ENCODE measurements at regions not wholly inside any gene's neighbourhood (a gene's known extent, or its start where the extent isn't known, plus 50 kb on each side); places are given as distances from the start of the nearest gene placed in this dataset.

DNA sequence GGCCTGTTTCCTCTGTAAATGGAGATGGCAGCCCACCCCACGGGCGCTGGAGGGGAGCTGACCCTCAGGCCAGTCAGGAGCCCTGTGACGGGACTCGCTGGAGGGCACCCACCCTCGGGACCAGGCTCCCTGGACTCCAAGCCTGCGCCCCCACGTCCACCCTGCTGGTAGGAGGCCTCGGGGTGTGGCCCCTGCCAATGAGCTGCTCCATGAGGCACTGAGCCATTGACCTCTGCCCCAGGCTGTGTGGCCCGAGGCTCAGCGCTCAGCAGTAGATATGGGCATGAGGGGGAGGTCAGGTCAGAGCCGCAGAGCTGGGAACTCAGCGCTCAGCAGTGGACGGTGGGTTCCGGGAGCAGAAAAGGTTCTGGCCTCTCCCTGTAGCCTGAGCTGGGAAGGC lies 52.3 kb upstream of the EGFL7 start:
- TF ChIP-seq, protein P1, sequence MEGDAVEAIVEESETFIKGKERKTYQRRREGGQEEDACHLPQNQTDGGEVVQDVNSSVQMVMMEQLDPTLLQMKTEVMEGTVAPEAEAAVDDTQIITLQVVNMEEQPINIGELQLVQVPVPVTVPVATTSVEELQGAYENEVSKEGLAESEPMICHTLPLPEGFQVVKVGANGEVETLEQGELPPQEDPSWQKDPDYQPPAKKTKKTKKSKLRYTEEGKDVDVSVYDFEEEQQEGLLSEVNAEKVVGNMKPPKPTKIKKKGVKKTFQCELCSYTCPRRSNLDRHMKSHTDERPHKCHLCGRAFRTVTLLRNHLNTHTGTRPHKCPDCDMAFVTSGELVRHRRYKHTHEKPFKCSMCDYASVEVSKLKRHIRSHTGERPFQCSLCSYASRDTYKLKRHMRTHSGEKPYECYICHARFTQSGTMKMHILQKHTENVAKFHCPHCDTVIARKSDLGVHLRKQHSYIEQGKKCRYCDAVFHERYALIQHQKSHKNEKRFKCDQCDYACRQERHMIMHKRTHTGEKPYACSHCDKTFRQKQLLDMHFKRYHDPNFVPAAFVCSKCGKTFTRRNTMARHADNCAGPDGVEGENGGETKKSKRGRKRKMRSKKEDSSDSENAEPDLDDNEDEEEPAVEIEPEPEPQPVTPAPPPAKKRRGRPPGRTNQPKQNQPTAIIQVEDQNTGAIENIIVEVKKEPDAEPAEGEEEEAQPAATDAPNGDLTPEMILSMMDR (IDR thresholded peaks at IDR 0.05): no peak
- TF ChIP-seq POLR2A (IDR thresholded peaks at IDR 0.05): no peak

Data from adrenal gland (tissue), 5 donors.